ENCODE measurements at regions not wholly inside any gene's neighbourhood (a gene's known extent, or its start where the extent isn't known, plus 50 kb on each side); places are given as distances from the start of the nearest gene placed in this dataset.

DNA sequence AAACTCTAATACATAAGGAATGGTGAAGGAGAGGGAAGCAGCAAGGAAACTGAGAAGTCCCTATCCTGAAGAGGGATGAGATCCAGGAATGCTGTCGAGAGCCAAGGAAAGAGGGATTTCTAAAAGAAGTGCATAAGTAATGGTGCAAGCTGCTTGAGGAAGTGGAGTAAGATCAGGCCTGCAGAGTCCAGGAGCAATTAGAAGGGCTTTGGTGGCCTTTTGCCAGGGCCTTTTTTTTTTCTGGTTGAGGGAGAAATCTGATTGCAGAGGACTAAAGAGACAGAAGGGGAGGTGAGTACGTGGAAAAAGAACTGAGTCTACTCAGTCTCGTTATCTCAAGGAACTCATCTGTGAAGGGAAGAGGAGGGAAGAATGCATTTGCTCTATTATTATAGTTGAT is 396.2 kb downstream of the UTRN start (continued):
- TF ChIP-seq, protein P1, sequence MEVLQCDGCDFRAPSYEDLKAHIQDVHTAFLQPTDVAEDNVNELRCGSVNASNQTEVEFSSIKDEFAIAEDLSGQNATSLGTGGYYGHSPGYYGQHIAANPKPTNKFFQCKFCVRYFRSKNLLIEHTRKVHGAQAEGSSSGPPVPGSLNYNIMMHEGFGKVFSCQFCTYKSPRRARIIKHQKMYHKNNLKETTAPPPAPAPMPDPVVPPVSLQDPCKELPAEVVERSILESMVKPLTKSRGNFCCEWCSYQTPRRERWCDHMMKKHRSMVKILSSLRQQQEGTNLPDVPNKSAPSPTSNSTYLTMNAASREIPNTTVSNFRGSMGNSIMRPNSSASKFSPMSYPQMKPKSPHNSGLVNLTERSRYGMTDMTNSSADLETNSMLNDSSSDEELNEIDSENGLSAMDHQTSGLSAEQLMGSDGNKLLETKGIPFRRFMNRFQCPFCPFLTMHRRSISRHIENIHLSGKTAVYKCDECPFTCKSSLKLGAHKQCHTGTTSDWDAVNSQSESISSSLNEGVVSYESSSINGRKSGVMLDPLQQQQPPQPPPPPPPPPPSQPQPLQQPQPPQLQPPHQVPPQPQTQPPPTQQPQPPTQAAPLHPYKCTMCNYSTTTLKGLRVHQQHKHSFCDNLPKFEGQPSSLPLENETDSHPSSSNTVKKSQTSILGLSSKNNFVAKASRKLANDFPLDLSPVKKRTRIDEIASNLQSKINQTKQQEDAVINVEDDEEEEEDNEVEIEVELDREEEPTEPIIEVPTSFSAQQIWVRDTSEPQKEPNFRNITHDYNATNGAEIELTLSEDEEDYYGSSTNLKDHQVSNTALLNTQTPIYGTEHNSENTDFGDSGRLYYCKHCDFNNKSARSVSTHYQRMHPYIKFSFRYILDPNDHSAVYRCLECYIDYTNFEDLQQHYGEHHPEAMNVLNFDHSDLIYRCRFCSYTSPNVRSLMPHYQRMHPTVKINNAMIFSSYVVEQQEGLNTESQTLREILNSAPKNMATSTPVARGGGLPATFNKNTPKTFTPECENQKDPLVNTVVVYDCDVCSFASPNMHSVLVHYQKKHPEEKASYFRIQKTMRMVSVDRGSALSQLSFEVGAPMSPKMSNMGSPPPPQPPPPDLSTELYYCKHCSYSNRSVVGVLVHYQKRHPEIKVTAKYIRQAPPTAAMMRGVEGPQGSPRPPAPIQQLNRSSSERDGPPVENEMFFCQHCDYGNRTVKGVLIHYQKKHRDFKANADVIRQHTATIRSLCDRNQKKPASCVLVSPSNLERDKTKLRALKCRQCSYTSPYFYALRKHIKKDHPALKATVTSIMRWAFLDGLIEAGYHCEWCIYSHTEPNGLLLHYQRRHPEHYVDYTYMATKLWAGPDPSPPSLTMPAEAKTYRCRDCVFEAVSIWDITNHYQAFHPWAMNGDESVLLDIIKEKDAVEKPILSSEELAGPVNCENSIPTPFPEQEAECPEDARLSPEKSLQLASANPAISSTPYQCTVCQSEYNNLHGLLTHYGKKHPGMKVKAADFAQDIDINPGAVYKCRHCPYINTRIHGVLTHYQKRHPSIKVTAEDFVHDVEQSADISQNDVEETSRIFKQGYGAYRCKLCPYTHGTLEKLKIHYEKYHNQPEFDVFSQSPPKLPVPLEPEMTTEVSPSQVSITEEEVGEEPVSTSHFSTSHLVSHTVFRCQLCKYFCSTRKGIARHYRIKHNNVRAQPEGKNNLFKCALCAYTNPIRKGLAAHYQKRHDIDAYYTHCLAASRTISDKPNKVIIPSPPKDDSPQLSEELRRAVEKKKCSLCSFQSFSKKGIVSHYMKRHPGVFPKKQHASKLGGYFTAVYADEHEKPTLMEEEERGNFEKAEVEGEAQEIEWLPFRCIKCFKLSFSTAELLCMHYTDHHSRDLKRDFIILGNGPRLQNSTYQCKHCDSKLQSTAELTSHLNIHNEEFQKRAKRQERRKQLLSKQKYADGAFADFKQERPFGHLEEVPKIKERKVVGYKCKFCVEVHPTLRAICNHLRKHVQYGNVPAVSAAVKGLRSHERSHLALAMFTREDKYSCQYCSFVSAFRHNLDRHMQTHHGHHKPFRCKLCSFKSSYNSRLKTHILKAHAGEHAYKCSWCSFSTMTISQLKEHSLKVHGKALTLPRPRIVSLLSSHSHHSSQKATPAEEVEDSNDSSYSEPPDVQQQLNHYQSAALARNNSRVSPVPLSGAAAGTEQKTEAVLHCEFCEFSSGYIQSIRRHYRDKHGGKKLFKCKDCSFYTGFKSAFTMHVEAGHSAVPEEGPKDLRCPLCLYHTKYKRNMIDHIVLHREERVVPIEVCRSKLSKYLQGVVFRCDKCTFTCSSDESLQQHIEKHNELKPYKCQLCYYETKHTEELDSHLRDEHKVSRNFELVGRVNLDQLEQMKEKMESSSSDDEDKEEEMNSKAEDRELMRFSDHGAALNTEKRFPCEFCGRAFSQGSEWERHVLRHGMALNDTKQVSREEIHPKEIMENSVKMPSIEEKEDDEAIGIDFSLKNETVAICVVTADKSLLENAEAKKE (CRISPR knock-in tag; IDR thresholded peaks at IDR 0.05): no peak
- TF ChIP-seq ZNF114 (CRISPR knock-in tag; IDR thresholded peaks at IDR 0.05): no peak

DNA sequence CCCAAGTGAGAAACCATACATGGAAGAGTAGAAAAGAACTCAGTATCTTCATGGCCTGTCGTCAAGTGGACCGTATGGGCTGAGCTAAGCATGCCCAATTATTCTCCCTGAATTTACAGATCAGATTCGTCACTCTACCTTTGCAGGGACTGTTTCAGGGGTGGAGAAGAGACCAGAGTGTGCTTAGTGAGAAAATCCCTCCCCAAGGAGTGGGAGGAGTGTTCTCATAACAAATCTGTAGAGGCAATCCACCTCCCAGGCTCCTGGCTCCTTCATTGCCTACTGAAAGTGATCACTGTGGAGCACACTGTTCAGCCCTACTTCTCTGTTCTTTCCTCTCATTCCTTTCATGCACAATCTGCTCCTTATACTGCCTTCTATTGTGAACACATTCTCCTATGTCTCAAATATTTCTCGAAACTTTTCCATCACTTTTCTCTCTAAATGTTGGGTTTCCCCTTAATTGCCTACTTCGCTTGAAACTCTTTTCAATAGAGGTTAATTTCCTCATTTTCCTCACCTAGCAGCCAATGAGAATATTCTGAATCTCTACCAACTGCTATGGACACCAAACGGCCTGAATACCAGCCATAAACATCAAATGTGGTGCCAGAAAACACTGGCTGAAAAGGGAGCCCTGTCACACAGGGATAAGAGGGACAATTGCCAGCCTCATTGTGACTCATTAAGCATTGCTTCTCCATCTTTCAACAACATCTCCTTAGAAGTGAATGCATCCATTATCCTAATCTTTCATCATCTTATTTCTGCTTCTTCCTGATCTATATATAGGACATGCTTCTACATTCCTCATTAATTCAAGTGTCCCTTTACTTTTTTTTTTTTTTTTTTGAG is 398.3 kb downstream of the UTRN start:
- Mint-ChIP-seq H3K9me3 (peaks cover 11% of the 10 kb centered on the region), H3K4me1 (peaks cover 7% of the 10 kb centered on the region), H3K27me3 (ENCODE audit: insufficient read depth, low read depth, poor library complexity) (peaks cover 2% of the 10 kb centered on the region), H3K27ac (no peak overlapping the region), H3K4me3 (no peak overlapping the region), H3K36me3 (ENCODE audit: low read depth) (peaks cover 39% of the 10 kb centered on the region)
- H3K4me1 ChIP-seq (ENCODE audit: insufficient read depth): 0 out of 2 replicates have a peak, but pooled peaks cover 6% of the 10 kb centered on the region
- no peak for TF ChIP-seq ZNF331 (CRISPR knock-in tag; IDR thresholded peaks at IDR 0.05; ENCODE audit: low read depth)
- no peak for TF ChIP-seq CREB1 (CRISPR knock-in tag; IDR thresholded peaks at IDR 0.05; ENCODE audit: low read depth)
- no peak for TF ChIP-seq STAT1 (IDR thresholded peaks at IDR 0.05; ENCODE audit: unreplicated experiment)
- DNase-seq (ENCODE audit: low spot score) (no peak), ATAC-seq (no peak)
- H3K27ac ChIP-seq (ENCODE audit: low read depth): no peak overlapping the region
- no peak overlapping the region for H3K4me2 ChIP-seq
- H4K20me1 ChIP-seq (replicated peaks; ENCODE audit: insufficient read depth): no peaks in the 10 kb centered on the region
- peaks cover 4% of the 10 kb centered on the region; the same call in 1 of the 2 replicates for H3K36me3 ChIP-seq (ENCODE audit: insufficient read depth)
- no peak overlapping the region for H2AFZ ChIP-seq
- H3K9me2 ChIP-seq (ENCODE audit: insufficient read depth): 0 out of 2 replicates have a peak, but pooled peaks cover 4% of the 10 kb centered on the region
- no peaks in the 10 kb centered on the region for H3F3A ChIP-seq (replicated peaks; ENCODE audit: low read depth)
- H3K79me2 ChIP-seq (replicated peaks; ENCODE audit: insufficient read depth): peaks cover 26% of the 10 kb centered on the region
- no peaks in the 10 kb centered on the region for H3K27me3 ChIP-seq (ENCODE audit: insufficient read depth)
- H3K4me3 ChIP-seq: no peak overlapping the region

Measured in GM23338 (cell line).